ENCODE measurements at regions not wholly inside any gene's neighbourhood (a gene's known extent, or its start where the extent isn't known, plus 50 kb on each side); places are given as distances from the start of the nearest gene placed in this dataset.

- no peak for TF ChIP-seq CTCF (IDR thresholded peaks at IDR 0.05)
Measured at GRCh38 chr15:95868450-95868849, 462.1 kb upstream of the NR2F2 start.

GRCh38 chr15:95868970-95869369 lies 461.5 kb upstream of the NR2F2 start:
- TF ChIP-seq CTCF (IDR thresholded peaks at IDR 0.05) = no peak

- TF ChIP-seq CTCF (IDR thresholded peaks at IDR 0.05) = no peak
Measured at GRCh38 chr15:95869920-95870319, 460.6 kb upstream of the NR2F2 start.

- no peak for TF ChIP-seq CTCF (IDR thresholded peaks at IDR 0.05)
Measured at GRCh38 chr15:95872366-95872771, 458.1 kb upstream of the NR2F2 start.

- TF ChIP-seq CTCF (IDR thresholded peaks at IDR 0.05) = no peak
Measured at GRCh38 chr15:95874637-95875036, 455.9 kb upstream of the NR2F2 start.

GRCh38 chr15:95875121-95875643 lies 455.3 kb upstream of the NR2F2 start:
- no peak for TF ChIP-seq CTCF (IDR thresholded peaks at IDR 0.05)

GRCh38 chr15:95880031-95880570 lies 450.4 kb upstream of the NR2F2 start:
- no peak for TF ChIP-seq CTCF (IDR thresholded peaks at IDR 0.05)

GRCh38 chr15:95880630-95881029 lies 449.9 kb upstream of the NR2F2 start:
- no peak for TF ChIP-seq CTCF (IDR thresholded peaks at IDR 0.05)
